ENCODE measurements at regions not wholly inside any gene's neighbourhood (a gene's known extent, or its start where the extent isn't known, plus 50 kb on each side); places are given as distances from the start of the nearest gene placed in this dataset.

DNA sequence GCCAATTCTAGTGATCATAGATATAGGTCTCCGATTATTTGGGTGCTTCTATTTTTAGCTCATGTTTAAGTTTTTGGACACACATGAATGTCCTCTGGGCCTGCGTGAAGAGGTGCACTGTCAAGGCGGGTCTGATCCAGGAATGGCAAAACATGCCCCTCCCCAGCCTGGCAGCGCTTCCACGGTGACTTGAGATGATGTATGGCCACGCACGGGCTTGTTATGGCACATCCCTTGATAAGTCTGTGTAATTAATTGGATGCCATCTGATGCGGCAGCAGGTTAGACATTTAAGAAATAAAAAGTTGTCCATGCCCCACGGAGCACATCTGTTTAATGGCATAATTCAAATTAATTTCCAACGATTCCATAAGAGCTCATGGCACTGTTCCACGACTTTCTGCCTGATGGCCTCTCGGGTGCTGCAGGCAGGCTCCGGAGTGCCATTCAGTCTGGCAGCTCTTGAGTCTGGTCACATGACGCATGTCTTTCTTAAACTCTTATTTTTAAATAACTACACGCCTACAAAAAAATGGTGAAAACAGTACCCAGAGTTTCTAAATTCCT is 151.4 kb downstream of the ACKR3 start:
- DNase-seq: peak; percentile 92 to 97

DNA sequence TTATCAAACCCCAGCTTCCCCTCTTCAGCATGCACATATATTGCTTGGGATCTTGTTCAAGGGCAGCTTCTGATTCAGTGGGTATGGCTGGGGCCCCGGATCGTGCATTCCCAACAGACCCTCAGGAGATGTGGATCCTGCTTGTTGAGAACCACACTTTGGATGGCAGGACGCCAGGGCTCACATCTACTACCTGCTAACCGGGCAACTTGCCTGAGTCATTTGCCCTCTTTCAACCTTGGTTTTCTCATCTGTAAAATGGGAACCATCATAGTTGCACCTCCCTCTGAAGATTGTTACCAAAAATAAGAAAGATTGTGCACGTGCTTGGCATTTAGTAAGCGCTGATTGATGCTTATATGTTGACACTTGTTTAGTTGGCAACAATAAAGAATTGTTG is 154.6 kb downstream of the ACKR3 start:
- no peak for DNase-seq

DNA sequence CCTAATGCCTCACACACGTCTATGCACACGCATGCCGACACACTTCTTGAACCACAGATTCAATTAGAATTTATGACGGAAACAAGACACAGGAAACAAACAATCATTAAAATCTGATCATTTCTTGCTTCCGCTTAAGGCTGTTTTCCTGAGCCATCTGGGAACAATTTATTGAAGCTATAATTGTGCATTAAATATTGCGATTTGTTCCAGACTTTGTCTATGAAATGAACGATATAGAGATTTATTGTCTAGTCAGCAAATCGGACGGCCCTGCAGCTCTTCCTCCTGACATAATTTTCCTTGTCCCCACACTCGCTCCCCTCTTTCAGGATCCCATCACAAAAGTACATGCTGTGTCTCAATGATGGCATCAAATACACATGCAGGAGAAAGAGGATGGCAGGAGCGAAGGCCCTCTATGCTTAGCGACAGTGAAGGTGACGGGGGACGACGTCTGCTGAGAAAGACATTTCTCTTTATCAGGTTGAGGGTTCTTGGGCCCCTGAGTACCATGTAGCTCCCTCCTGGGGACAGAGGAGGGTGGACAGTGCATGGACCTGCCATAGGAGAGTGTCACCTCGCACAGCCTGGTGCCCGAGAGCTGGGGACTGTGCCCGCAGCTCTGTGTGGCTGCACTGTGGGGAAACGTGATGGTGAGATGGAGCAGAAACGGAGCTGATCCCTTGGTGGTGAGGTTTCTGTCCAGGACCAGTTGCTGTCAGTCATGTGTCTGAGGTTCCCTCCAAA is 157.3 kb downstream of the ACKR3 start:
- no peak for DNase-seq

DNA sequence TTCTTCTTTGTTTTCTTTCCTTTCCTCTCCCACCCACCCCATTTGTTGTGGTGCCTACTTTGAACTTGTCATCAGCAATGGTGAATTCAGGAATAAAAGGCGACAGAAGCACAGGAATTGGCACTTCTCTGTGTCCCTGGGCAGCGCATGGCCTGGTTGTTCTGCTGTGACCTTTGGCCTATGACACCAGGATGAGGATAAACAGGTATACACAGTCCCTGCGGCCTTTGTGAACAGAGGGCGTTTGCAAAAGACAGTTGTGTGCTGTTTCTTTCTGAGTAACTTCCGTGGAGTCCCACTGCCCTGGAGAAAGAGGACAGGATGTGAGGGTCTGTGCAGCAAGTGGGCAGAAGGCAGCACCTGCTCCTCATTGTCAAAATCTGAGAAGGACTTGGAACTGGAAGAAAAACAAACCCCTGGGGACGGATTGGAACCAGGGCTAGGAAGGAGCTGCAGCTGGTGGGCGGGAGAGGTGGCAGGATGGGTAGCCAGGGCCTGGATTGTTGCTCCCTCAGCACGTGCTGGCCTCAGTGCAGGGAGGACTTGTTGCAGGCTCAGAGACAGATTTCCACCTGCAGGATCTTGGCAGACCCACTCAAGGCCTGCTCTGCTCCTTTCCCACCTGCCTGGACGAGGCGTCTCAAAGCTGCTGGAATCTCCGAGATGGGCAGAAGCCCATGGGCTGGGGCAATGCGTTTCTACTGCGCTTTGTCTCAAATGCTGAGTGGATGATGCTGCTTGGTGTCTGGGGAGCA is 159.5 kb downstream of the ACKR3 start:
- no peak for DNase-seq

DNA sequence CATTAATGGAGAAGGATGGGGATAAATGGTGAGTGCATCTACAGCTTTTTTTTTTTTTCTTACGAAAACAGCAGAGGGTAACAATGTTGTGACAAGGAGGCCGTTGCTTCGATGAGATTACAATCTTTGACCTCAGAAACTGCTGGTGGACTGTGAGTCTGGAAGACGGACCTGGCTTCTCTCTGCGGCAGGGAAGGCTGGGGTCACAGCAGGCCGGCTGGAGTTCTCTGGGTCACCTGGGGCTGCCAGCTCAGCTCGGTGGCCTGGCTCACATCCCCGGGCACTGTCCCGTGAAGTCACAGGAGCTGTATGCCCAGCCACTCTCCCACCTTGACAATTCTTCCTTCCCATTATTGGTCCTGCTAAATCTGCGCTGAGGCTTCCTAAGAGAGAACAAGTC is 160.8 kb downstream of the ACKR3 start:
- DNase-seq: no peak

DNA sequence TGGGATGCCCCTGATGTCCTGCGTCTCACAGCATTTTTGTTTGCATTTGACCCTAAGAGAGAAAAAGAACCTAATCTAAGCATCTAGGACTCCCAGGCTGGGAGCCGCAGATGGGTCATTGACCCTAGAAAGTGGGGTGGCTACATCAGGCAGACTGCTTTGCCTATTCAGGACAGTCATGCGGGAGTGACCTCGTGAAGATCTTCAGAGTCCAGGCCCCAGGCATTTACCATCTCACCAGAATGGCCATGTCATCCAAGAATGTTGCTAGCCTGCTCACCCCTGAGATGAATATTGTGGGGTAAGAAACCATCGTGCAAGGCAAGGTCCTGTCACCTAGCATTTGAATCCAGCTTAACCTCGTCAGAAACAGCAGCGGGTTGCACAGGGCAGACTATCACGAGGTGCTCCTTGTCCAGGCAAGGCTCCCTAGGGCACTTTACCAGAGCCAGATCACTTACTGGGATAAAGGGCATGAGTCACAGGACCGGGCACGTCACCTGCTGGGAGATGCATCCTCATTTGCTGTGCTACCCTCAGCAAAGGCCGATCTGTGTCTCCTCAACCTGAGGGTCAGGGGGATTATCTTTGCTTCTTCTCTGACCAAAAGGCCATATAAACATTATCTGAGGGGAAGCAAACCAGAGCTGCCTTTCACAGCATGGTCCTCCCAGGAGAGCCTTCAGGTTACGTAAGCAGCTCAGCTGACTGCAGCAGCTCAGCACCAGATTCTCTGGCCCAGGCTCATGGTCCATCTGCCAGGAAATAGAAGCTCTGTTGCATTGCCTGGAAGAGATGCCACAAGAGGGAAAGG is 162.3 kb downstream of the ACKR3 start:
- peak; percentile 7 to 73 for DNase-seq

DNA sequence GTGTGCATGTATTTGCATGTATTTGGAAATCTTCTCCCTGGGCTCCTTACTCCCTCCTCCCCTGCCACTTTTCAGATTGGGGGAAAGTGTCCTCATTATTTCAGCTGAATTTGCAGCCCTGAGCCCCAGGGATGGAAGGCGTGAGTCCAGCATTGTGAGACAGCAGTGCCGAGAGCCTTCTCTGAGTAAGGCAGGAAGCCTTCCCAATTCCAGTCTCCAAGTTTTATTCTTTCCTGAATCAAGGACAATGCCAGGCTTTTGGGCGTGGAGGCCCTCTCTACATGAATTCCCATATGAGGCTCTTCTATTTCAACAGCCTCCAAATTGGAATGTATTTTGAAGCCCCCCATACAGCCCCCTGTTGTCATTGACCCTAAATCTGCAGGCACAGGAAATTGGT is 163.5 kb downstream of the ACKR3 start:
- DNase-seq: no peak

DNA sequence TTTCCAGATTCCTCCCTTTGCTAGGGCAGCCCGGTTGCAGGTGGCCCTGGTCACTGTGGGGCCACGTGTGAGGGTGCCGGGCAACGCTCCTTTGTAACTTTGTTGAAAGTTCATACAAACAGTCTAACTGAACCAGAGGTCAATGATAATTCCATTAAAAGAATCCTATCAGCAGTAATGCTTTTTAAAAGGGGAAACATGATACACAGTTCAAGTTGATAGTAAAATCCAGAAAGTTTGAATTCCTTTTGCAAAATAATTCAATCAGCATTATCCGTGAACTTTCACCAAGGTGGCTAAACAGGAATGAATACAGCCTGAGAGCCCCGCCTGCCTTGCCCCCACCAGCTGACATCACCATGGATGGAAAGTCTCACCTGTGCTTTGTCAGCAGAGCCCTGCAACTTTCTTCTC is 166.2 kb downstream of the ACKR3 start:
- no peak for DNase-seq

DNA sequence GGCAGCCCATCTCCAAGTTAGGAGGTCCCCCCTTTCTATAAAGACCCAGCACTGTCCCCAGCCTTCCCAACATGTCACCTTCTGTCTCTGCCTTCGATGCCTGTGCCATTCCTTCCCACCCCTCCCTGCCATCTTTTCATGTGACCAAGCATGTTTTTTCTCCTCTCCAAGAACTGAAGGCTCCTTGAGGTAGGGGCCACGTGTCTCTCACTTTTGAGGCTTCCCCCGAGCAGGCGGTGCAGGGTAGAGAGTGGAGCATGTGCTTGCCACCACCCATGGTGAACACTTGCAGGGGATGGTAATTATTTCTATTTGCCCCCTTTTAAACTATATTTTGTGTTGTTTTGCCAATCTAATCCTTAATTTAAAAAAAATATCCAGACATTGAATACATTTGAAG is 168.4 kb downstream of the ACKR3 start:
- DNase-seq: no peak

DNA sequence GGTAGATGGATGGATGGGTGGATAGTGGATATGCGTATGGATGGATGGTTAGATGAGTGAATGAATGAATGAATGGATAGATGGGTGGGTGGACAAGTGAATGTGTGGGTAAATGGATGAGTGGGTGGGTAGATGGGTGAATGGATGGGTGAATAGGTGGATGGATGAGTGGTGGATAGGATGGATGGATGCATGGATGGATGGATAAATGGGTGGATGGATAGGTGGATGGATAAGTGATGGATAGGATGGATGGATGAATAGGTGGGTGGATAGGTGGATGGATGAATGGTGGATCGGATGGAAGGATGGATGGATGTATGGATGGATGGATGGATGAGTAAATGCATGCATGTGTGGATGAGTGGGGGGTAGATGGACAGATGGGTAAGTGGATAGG is 169.3 kb downstream of the ACKR3 start:
- no peak for DNase-seq

DNA sequence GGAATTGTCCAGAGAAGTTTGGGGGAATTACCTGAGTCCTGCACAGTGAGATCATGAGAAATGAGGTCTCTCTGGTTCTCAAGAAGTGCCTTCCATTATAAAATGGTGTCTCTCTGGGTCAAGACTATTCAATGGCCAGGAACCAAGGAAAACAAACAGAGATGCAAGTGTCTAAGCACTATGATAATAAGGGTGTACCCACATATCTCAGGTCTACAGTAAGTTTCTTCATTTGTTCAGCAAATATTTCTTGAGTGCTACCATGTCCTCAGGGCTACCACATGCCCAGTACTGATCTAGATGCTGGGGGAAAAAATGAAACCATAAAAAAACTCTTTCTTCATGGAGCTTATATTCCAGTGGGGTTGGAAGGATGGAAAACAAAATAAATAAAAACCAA is 170.0 kb downstream of the ACKR3 start:
- DNase-seq: no peak

DNA sequence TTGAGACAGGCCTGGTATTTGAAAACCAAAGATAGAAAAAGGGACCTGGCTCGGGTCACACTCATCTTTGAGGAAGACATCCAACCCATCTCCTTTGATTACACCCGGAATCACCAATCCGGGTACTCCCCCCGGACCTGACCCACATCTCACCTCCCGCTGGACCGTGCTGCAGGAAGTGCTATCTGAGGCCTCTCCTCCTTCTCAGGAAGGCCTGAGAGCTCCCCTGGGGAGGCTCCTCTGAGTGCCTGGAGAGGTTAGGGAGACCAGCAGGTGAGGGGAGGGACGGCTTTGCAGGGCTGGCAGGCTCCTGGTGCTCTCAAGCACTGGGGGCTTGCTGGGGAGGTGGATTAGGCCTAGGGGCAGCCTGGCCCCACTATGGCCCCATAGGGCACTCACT is 170.9 kb downstream of the ACKR3 start:
- no peak for DNase-seq

DNA sequence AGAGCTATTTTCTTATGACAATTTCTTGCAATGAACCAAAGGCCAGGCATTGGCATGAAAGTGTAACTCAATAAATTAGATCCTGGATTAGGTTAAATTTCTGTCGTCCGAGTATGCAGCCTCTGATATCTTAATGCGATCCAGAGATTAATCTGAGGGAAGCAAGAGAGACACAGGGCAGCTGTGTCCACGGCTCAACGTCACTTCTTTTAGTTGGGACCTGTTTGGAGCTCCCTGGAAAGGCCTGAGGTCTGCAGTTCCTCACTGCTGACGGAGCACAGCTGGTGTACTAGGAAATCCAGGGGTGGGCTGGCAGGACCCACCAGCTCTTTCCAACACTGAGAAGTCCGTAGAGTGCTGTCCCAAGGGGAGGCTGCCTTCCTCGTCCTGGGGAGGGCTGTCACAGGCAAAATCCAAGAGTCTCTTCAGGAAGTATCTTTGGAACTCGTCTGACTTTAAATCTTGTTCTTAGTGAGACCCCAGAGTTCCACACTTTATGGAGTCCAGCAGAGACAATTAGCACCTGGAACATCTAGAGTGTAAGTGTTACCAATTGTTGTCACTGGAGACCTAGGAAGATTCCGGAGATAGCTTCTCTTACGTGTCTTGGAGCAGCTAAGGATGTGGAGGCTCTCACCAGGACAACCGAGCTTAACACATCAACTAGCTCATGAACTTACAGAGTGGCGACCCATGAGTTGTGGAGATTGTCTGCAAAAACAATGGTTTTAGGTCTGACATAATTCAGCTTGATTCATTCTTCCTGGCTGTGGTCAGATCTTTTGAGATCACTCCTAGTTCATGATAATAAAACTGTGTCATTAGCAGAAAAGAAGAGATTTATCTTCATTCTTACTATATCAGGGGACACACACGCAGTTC is 173.7 kb downstream of the ACKR3 start:
- no peak for DNase-seq

DNA sequence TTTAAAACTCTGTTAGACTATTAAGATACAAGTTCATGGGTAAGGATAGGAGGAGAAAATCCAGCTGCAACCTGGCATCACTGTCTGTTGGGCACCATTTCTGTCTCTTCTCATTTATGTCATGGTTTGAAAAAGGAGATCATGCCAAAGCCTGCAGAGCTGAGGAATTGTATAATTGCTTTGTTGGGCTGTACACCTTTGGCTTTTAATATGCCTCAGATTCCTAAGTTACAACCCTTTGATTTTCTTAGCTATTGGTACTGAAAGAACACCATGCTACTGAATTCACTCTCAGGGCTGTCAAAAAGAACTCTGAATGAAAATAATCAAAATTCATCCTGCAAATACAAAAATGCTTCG is 174.3 kb downstream of the ACKR3 start:
- no peak for DNase-seq

DNA sequence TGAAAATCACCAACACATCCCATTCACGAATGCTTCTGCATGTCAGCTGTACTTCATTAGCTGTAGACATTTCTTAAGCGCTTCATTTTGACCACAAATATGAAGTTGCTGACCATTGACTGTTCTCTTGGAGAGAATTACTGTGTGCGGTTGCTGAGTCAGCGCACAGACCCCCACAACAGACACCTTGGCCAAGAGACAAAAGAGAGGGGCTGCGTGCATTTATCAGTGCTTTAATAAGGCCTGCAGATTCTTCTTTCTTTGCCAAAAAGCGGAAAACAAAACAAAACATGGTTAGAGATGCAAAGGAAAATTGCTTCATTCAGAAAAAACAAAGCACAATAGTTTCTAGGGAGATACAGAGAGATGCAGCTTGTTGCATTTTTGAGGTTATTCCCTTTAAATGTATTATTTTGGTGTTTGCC is 174.7 kb downstream of the ACKR3 start:
- DNase-seq: no peak

DNA sequence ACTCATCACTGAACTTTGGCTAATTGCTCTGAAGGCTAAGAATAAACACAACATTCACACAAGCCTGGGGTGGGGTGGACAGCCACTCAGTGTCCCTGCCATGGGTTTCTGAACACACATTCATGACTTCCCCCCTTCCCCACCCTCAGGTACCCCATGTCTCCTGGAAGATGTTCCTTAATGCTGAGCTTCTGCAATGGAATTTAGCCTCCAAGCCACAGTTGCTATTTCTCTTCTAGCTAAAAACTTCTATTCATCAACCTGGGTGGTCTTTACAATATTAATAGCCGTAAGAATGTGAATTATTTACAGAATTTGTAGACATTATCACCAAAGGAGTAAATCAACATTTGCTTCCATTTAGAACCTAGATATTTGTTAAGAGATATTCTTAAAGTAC is 175.1 kb downstream of the ACKR3 start:
- DNase-seq: no peak

DNA sequence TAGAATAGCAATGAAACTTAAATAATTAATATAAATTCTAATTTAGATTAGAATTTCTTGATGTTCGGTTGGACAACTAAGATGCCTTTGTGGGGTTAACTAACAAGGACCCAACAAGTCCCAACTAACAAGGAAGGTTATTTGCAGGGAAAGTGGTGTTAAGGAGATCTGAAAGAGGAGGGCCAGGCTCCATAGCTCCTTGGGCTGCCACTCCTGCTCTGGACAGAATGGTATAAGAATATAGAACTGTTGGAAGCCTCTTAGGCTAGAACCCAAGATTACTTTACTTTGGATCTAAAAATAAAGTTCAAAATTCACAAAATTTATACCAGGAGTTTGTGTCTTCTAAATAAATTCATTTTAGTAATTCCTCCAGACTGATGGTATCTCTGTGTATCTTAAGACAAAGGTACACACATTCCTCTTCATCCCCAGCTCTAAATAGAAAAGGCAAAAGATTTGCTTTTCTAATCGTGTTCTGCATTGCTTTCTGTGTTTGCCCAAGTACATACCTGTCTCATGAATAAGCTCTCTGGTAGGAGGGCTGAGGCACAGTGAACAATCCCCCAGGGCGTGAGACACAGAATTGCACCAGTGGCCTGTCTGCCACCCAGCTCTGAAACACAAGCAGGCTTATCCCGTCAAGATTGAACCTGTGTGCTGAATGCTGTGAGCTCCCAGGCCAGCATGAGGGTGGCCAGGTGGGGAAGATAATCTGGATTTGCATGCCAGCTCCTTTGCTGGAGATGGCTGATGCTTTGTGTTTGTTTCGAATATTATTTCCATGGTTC is 176.0 kb downstream of the ACKR3 start:
- DNase-seq: no peak

DNA sequence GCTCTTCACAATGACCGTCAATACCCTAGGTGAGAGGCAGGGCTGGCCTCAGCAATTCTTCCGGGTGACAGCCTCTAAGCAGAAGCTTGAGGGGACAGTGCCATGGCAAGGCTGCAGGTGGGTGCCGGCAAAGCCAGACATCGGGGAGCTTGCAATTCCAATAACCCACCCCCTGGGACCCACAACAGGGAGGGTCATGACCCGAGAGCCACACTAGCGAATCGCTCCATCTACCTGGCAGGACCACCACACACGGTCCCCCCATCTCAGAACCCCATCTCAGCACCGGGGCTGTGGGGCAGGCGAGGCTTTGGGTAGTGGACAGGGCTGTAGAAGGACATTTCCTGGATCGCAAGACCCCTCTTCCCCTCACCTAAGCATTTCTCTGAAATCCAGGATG is 177.2 kb downstream of the ACKR3 start:
- DNase-seq: no peak

DNA sequence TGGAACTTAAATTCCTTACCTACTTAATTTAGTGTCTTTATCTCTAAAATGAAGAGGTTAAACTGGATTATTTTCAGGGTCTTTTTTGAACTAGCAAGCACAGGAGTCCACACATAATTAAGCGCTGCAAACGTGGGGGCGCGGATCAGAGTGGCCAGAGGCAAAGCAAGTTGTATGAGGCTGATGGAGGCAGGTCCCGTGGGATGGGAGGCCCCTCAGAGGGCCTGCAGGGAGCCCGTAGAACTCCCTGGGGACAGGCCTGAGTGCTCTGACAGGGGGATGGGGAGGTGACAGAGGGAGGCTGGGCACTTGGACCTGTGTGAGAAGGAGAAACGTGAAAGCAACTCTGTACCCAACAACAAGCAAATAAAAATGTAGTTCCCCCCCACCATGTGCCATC is 177.8 kb downstream of the ACKR3 start:
- no peak for DNase-seq

DNA sequence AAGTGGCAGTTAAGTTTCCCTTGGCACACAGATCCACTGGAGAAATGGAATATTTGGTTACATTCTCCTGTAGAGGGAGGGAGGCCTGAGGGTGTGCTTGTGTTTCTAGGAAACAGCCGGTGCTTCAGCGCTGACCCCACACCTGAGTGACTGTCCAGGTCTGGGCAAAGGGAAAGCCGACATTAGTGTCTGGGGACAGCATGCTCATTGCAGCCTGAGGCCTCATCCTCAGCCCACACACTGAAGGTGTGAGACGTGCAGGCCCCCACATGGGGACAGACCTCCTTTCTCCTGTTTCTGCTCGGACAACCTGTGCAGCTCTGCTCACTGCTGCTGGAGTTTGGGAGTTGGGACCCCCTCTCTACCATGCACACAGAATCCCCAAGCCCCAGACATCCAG is 178.3 kb downstream of the ACKR3 start:
- DNase-seq: no peak

DNA sequence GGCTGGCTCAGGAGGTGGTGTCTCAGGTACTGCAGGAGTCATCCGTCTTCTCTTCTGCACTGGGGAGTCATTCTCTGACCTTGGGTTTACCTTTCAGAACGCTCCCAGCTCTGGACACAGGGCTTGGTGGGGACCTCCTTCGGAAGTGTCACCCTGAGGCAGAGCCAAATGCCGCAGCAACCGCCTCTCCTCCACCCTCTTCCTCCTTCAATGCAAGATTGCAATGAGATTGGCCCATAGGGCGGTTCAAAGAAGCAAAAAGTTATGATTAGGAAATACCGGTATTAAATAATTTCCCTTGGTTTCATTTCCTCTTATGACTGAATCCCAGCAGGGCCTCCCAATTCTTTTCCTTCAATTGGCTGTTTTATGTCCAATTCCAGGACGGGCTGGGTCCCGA is 178.8 kb downstream of the ACKR3 start:
- DNase-seq: no peak

DNA sequence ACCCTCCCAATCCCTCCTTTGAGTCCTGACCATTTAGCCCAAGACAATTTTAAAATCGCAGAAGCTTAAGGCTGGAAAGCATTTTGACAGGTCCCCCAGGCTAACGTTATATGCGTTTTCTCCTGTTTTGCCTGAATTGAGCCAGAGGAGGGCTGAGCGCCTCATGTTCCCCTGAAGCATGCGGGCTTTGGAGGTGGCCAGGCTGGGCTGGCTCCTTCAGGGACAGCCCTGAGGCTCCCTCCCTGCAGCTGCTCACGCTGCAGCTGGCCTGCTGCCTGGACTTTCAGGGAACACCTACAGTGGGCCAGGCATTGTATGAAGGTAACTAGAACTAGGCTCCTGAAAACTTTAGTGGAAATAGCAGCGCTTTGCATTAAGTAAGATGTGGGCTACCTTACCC is 179.2 kb downstream of the ACKR3 start:
- DNase-seq: no peak
